Muscle of back (tissue), 3 donors: ENCODE measurements at regions not wholly inside any gene's neighbourhood (a gene's known extent, or its start where the extent isn't known, plus 50 kb on each side); places are given as distances from the start of the nearest gene placed in this dataset.
"Not testable (repeated sequence)": the region's sequence is repeated elsewhere in the genome, so short reads cannot be mapped to it uniquely, and the experiment has no call there.

Experiments
- DNase-seq, 3 donors: peaks; one replicate each; pipeline versions ENCODE4 v3.0.0 to v3.0.0-alpha.2; 2013

DNA sequence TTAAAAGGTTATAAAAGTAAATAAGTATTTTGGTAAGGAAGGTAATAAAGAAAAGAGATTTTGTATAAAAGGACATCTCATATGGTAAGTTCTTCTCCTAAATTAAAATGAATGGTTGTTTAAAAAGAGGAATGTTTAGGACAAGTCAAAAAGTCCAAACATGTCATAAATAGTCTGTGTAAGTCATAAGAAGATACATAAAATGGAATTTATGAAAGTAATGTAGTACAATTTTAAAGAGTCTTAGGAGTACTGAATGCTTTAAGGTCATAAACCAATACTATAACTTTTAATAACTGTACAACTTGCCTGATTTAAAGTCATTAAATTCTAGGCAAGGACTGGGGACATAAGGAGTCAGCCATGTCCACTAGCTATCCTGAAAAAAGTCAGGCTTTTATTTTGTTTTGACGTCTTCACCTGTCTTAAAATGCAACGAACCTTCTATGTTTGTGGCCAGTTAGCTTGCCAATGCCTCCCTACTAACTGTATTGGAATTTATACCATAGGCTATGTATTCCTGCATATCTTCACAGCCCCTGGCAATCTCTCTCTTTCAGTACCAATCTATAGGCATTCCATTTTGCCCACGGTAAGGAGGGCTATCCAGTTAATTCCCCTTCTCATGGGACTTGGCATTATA lies 312.3 kb upstream of the LRRTM4 start:
- no peak for DNase-seq

DNA sequence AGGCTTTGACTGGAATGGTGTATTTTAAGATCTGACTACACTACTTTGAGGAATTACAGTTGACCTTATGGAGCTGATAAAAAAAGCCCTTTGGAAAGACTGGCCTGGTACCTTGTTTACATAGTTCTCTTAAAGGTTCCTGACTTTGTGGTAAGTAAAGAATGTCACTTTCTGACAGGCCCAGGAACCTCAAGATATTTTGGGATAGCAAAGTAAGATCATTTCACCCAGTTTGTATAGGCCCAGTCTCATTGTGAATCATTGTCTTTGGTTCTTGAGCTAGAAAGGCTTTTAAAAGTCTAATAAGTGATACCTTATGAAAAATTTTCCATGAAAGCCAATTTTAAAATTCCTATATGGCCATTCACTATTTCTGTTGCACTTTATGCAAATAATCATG lies 316.3 kb upstream of the LRRTM4 start:
- no peak for DNase-seq

DNA sequence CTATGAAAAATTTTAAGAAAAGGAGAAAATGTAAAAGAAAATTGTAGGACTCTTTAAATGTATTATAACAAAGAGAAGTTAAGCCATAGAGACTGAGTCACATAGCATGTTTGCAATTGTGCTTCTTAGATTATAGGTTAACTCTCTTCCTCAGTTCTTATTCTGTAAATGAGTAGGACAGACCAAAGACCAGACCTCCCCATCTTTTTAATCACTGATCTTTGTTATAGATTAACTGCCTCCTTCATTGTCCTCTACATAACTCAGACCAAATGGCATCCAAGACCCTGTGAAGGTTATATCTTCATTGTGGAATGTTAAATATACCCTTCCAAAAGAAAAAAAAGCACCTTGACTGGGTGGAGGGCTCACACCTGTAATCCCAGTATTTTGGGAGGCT lies 316.9 kb upstream of the LRRTM4 start:
- DNase-seq, result no peak

DNA sequence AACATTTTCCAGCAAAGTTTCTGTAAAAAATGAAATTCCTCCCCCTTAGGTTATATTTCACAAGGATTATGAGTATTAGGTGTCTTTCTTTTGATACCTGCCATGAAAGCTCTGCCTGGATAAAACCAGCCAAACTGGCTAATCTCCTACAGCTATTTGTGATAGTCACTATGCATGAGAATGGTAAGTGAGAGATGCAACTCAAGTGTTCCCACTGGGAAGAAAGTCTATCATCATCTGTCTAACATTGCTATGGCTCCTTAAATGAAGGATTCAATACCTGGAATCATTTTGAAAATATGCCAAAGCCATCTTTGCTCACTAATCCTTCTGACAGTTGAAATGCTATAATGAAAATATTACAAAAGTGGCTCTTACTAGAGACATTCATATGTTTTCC lies 339.9 kb upstream of the LRRTM4 start:
- DNase-seq, result no peak

DNA sequence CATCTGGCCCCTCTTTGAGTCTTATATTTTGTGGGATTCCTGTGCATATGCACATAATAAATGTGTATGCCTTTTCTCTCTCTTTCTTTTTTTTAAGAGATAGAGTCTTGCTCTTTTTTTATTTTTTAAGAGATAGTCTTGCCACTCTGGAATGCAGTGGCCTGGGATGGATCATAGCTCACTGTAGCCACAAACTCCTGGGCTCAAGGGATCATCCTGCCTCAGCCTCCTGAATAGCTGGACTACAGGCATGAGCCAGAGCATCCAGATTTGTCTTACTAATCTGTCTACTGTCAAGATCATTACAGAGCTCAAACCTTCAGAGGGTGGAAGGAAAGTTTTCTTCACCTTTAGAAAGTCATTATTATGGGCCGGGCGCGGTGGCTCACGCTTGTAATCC lies 342.2 kb upstream of the LRRTM4 start:
- no peak for DNase-seq

DNA sequence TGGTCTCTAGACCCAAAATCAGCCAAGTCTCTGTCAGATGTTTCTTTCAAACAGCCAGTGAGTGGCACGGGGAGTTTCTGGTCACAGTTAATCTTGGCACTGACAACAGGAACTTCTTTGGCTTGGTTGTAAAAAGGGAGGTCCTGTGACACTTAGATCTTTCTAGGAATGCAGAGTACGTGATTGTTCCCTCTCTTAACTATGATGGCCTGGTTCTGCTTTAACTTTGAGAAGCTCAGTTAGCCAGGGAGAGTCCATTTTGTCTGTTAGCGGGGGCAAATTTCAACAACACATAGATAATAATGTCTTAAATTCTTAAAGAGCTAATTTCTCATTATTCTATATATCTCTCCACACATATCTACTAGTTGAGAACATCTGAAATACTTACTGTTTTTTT lies 344.5 kb upstream of the LRRTM4 start:
- no peak for DNase-seq

DNA sequence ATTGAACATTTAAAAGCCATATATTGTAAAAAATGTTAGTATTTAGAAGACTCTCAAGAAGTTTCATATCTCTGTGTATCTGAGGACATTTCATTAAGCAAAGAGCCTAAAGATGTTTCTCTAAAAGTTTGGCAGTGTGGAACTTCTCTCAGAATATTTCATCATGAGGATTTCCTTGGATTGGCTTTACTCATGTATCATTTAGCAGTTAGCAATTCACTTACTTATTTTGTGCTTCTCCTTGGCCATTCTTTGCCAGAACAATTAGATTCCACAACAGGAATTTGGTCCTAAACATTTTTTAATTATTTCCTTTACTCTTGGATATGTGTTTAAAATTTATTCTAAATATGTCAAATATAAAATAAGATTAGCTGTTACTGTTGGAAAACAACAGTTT lies 345.0 kb upstream of the LRRTM4 start:
- DNase-seq, result no peak

DNA sequence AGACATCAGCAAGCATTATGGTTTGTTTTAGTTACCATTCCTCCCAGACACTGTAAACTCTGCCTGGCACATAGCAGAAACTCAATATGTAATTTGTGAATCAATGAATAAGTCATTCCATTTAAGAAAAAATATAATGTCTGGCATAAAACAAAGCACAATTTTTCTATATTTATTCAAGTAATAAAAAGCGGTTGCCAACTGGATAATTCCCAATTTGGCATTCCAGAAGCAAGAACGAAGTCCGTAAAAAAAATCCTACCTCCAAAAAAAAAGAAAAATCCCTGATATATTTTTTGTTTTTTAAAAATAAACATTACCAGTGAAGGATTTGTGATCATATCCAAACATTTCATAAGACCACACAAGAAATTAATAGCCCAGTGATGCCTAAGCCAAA lies 351.3 kb upstream of the LRRTM4 start:
- DNase-seq, result peak in 2 of 3 donors; percentile 5 to 49

DNA sequence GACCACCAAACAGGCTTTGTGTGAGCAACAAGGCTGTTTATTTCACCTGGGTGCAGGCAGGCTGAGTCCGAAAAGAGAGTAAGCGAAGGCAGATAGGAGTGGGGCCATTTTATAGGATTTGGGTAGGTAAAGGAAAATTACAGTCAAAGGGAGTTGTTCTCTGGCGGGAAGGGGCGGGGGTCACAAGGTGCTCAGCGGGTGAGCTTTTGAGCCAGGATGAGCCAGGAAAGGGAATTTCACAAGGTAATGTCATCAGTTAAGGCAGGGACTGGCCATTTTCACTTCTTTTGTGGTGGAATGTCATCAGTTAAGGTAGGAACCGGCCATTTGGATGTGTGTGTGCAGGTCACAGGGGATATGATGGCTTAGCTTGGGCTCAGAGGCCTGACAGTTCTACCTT lies 378.0 kb upstream of the LRRTM4 start:
- DNase-seq, result not testable (repeated sequence)

DNA sequence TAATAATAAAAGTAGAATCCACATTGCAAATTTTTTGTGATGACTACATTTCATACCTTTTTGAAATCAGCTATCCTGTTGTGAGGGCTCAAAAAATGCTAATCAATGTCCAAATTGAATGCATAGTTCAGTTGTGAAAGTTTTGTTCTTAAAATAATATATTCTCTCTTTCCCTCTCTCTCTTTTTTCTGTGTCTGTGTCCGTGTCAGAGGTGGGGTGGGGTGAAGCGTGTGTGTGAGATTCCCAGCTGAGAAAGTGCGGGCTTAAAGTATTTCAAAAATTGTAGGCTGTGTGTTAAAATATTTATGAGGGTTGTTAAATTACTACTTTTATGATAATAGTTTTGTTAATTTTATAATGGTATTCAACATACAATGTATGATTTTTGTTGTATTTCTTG lies 388.0 kb upstream of the LRRTM4 start:
- no peak for DNase-seq

DNA sequence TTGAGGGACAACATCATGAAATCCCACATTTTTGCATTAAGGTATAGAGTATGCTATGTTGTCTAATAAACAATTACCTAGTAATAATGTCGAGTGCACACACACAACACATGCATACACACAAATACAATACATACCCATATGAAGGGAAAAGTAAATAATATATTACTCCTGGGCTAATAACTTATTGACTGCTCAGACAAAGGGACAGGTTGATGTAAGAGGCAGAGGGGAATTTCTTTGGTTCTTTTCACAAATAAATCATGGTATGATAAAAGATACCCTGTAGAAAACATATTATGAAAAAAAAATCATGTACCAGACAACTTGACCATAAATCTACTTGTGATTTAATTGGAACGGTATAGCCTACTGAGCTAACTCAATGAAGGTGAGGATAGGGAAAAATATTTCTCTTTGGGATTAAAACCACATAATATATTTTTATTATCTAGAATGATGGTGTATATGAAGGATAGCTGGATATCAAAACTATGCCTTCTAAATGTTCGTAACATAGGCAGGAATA lies 398.7 kb upstream of the LRRTM4 start:
- DNase-seq, result no peak

DNA sequence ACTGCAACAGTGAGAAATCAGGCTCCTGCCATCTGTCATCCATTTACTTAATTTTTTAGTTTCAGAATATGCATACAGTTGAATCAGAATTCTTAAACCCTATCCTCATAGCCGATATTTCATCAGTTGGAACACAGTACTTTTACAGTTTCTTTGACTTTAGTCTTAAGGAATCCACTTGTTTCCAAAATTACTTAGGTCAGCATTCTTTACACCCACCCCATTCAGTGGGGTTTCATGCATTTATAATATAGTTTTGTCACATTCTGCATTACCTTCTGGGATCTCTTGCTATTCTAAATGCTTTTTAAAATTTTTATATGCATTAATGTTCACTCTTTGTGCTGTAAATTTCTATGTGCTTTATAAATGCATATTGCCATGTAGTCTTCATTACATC lies 400.4 kb upstream of the LRRTM4 start:
- peak in 1 of 3 donors; percentile 5 for DNase-seq

DNA sequence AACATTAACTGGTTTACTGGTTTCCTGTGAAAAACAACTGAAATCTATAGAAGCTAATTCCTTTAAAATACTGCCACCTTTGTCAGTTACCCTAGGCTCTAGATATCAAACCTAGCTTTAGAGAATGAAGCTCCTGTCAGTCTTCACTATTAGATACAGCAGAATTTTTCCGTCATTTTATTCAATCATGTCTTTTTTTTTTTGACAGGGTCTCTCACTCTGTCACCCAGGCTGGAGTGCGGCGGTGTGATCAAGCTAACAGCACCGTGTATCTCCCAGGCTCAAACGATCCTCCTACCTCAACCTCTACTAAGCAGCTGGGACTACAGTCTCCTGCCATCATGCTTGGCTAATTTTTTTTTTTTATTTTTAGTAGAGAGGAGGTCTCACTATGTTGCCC lies 415.2 kb upstream of the LRRTM4 start:
- DNase-seq, result no peak

DNA sequence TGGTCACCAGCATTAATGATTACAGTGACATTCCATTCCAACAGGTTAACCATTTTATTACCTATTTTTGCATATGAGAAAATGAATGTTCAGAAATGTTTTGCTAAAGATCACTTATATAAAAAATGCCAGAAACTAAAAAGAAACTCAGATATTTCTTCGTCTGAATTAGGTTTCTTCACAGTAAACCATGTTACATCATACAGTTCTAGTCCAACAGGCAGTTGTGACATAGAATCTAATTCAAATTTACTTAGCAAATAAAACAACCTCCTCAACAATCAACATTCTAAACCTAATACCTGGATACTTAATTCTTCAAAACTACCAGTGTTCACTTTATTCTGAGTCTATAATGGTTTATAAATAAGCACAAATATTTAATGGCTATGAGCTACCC lies 416.3 kb upstream of the LRRTM4 start:
- no peak for DNase-seq

DNA sequence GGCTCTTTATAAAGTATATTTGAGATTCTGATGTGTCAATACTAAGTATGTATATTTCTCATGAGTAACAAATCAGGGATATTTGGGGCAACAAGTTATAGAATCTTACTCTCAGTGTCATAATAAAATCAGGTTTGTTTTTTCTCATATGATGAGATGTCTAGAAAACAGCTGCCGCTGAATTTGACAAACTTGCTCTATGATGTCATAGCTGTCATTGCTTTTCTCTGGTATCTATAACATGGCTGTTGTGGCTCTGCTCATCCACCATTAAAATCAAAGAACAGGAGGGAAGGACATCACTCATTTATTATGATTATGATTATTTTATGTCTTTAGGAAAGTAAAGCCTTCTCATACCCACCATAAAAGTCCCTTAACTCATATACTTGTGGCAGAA lies 417.2 kb upstream of the LRRTM4 start:
- DNase-seq, result no peak

DNA sequence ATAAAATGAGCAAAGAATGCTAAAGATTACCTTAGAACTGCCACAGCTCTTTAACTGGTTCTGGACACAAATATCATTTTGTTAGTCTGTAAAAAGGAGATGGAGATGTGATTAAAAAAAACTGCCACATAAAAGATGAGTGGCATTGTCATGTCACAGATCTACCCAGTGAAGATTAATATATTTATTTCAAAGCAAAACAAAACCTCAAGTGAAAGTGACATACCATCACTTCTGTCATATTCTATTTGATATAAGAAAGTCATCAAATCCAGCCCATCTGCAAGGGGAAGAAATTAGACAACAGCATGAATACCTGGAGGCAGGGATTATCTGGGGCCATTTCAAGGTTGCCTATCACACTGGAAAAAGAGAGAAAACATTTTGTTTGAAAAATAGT lies 417.6 kb upstream of the LRRTM4 start:
- no peak for DNase-seq

DNA sequence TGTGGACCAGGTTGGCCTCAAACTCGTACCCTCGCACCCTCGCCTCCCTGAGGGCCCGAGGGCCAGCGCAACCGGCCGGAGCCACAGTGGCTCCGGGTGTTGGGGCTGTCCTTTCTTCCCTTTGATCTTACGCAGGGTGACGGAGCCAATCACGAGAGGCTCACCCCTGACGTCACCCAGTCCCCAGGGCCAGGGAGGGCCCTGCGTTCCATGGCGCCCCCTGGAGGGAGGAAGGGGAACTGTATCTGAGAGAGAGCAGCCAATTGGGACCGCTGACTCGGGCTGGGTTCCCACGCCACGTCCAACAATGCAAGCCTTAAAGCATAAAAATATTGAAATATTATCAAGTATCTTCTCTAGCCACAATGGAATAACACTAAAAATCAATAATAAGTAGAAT lies 432.8 kb upstream of the LRRTM4 start:
- no peak for DNase-seq

DNA sequence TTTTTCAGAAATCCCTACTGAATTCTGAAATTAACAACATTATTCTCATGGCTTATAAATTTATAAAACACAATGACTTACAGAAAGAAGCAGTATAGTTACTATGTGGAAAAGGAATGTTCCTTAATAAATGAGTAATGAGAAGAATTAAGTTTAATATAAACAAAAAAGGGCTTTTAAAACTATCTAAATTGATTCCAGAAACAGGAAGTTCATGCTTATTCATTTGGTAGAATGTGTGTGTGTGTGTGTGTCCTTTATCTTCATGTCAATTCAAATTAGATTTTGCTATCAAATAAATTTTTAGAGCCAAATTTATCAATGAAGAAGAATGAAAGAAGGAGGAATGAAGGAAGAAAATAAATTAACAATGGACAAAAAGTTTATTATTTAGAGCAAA lies 440.8 kb upstream of the LRRTM4 start:
- DNase-seq, result no peak

DNA sequence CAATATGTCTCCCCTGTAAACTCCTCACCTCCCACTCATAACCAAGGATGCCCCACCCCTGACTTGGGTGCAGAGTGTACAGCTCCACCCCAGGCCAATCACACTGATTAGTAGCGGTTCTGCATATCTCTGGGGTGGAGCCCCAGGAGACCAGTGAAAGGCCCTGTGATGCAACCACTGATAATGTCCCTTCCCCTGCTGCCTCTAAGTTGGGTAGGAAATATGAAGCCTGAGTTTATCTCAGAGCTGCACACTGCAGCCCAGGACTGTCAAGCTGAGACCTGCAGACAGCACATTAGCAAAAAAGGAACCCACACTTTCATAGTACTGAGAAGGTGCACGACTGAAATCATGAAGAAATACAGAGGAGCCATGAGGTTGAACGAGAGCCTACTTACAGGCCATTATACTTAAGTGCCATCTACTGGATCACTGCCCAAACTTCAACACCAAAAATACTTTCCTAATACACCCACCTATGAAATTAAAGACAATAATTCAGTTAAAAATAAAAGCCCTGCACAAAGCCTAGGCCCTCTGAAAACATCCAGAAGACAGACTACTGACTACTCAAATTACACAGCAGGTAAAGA lies 455.4 kb upstream of the LRRTM4 start:
- no peak for DNase-seq

DNA sequence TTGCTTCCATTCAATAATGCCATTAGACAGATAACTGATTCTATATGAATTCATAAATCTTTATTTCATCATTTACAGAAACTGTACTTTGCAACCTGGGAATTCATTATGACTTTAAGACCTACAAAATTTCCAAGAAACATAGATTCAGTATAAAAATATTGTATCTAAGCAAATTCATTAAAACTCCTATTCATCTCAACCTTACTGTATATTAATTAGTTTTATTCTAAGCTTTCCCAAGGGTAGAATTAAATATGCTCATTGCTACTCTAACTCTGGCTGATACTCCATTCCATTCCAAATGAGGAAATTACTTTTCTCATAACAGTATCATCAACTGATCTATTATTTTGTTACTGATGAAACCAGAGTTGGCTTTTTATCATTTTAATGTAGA lies 473.0 kb upstream of the LRRTM4 start:
- DNase-seq, result no peak

DNA sequence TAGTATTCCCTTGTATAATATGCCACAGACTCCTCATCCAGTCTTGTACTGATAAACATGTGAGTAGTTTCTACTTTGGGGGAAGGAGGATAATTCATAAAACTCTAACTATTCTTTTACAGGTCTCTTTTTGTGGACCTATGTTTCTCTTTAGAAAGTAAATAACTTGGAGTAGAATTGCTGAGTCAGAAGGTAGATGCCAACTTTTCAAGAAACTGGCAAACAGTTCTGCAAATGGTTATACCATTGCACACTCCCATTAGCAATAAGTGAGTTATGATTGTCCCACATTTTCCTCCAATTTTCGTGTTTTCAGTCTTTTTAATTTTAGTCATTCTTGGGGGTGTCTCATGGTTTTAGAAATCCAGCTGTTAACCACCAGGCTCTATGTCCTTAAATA lies 477.2 kb upstream of the LRRTM4 start:
- DNase-seq, result no peak

DNA sequence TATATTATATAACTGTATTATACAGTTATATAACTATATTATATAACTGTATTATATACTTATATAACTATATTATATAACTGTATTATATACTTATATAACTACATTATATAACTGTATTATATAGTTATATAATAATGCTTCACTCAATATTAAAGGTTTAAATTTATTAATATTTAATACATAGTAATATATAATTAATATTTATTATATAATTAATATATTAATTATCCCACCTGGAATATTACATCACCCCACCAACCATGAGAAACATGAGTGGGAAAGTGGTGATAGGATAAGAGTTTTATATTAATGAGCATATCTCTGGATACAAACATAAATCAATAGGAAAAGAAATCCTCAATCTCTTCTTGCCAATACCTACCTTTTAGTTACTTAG lies 487.1 kb upstream of the LRRTM4 start:
- no peak for DNase-seq

DNA sequence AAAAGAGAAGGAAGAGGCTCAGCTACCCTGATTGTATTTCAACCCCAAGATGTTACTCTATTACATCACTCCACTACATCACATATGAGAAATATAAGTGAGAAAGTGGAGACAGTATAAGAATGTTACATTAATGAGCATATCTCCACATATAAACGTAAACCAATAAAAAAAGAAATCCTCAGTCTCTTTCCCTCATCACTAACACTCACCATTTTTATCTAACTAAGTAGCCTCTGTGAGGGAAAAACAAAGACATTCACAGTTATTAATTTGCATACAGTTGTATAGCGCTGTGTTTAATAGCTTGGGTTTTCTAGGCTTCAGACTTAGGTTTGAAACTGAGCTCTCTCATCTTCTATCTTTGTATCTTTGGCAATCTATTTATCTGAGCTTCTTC lies 489.1 kb upstream of the LRRTM4 start:
- DNase-seq, result no peak

DNA sequence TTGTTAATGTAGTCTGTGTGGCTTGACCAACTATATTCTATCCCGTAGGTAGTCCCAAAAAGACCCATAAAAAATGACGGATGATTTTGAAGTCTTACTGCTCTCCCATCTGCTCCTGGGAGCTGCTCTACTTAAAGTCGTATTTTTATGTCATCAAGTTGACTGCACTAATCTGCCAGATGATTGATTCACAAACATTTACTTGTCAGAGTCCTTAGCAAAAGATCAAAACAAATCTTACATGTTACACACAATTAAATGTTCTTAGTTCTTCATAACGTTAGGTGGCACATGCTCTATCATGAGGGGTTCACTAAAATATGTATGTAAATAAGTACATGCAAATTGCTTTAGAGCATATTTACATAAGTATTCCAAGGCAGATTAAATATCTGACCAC lies 498.3 kb upstream of the LRRTM4 start:
- DNase-seq, result no peak
